Right atrium auricular region (tissue), 2 donors: ENCODE measurements at regions not wholly inside any gene's neighbourhood (a gene's known extent, or its start where the extent isn't known, plus 50 kb on each side); places are given as distances from the start of the nearest gene placed in this dataset.

Source experiments
- DNase-seq: peaks from one replicate; pipeline ENCODE4 v3.0.0-alpha.2; 2019; ENCODE audit warnings: low spot score
- H3K27ac ChIP-seq, 2 donors: fragments of 200-600 bp; sonication (generic); 1 replicate in 1 of 2; 2 replicates in 1 of 2; pipeline ENCODE4 v1.5.1; 2016 to 2019
- H3K27me3 ChIP-seq, 2 donors: fragments of 200-600 bp; sonication (generic); one replicate each; pipeline versions ENCODE4 v1.5.1 to v1.6.0; 2017 to 2019
- H3K36me3 ChIP-seq: fragments of 200-600 bp; sonication (generic); one replicate; pipeline ENCODE4 v1.5.1; 2016
- H3K4me1 ChIP-seq, 2 donors: fragments of 200-600 bp; sonication (generic); one replicate each; pipeline versions ENCODE4 v1.5.1 to v1.6.0; 2017 to 2019
- H3K4me3 ChIP-seq, 2 donors: fragments of 200-600 bp; sonication (generic); 1 replicate in 1 of 2; 2 replicates in 1 of 2; pipeline ENCODE4 v1.5.1; 2017 to 2019; ENCODE audit warnings: mild to moderate bottlenecking in 1 of 2, moderate library complexity in 1 of 2
- H3K9me3 ChIP-seq, 2 donors: fragments of 200-600 bp; sonication (generic); one replicate each; pipeline ENCODE4 v1.5.1; 2019
- CTCF ChIP-seq, 2 donors: fragments of 200-600 bp; sonication (generic); IDR thresholded peaks; one replicate each; pipeline ENCODE4 v1.5.1; 2019; ENCODE audit warnings: antibody characterized with exemption in 2 of 2

- Histone ChIP-seq H3K27ac (no peak overlapping the region), H3K36me3 (no peaks in the 10 kb centered on the region), H3K27me3 (no peaks in the 10 kb centered on the region), H3K4me1 (no peaks in the 10 kb centered on the region), H3K4me3 (no peak overlapping the region), H3K9me3 (no peaks in the 10 kb centered on the region)
- no peak for DNase-seq
- no peak for TF ChIP-seq CTCF (IDR thresholded peaks at IDR 0.05)
Observed at GRCh38 chr1:214901718-214902117, 180.8 kb upstream of the KCNK2 start.

- DNase-seq: no peak
- H3K36me3 ChIP-seq: no peaks in the 10 kb centered on the region
Observed at GRCh38 chr1:214902636-214903320, 179.8 kb upstream of the KCNK2 start.

GRCh38 chr1:214912127-214912526 is 170.4 kb upstream of the KCNK2 start:
- no peaks in the 10 kb centered on the region for H3K36me3 ChIP-seq
- H3K27ac ChIP-seq: no peak overlapping the region
- no peak for DNase-seq
- TF ChIP-seq CTCF (IDR thresholded peaks at IDR 0.05): no peak
- no peaks in the 10 kb centered on the region for H3K9me3 ChIP-seq
- H3K4me1 ChIP-seq: no peaks in the 10 kb centered on the region
- no peaks in the 10 kb centered on the region for H3K27me3 ChIP-seq
- no peak overlapping the region for H3K4me3 ChIP-seq

More at GRCh38 chr1:214902636-214903320, 179.8 kb upstream of the KCNK2 start:
- no peaks in the 10 kb centered on the region for H3K27me3 ChIP-seq
- no peak for TF ChIP-seq CTCF (IDR thresholded peaks at IDR 0.05)
- no peak overlapping the region for H3K4me3 ChIP-seq
- H3K4me1 ChIP-seq: no peaks in the 10 kb centered on the region
- no peak overlapping the region for H3K27ac ChIP-seq
- H3K9me3 ChIP-seq: no peaks in the 10 kb centered on the region

GRCh38 chr1:214913966-214914365 is 168.6 kb upstream of the KCNK2 start:
- TF ChIP-seq CTCF (IDR thresholded peaks at IDR 0.05): no peak
- Histone ChIP-seq H3K9me3 (no peaks in the 10 kb centered on the region), H3K4me3 (no peak overlapping the region), H3K27me3 (no peaks in the 10 kb centered on the region), H3K27ac (no peak overlapping the region), H3K36me3 (no peaks in the 10 kb centered on the region), H3K4me1 (no peaks in the 10 kb centered on the region)
- no peak for DNase-seq

GRCh38 chr1:214917081-214917635 is 165.4 kb upstream of the KCNK2 start:
- no peaks in the 10 kb centered on the region for H3K9me3 ChIP-seq
- H3K36me3 ChIP-seq: no peaks in the 10 kb centered on the region
- no peaks in the 10 kb centered on the region for H3K27me3 ChIP-seq
- no peak overlapping the region for H3K27ac ChIP-seq
- no peak for DNase-seq
- H3K4me3 ChIP-seq: no peak overlapping the region
- TF ChIP-seq CTCF (IDR thresholded peaks at IDR 0.05): no peak
- no peaks in the 10 kb centered on the region for H3K4me1 ChIP-seq

GRCh38 chr1:214918745-214919144 is 163.8 kb upstream of the KCNK2 start:
- H3K27ac ChIP-seq: no peak overlapping the region
- DNase-seq: no peak
- TF ChIP-seq CTCF (IDR thresholded peaks at IDR 0.05): no peak
- no peaks in the 10 kb centered on the region for H3K27me3 ChIP-seq
- no peaks in the 10 kb centered on the region for H3K4me1 ChIP-seq
- no peaks in the 10 kb centered on the region for H3K36me3 ChIP-seq
- no peak overlapping the region for H3K4me3 ChIP-seq
- H3K9me3 ChIP-seq: no peaks in the 10 kb centered on the region
